HepG2 (cell line): ENCODE measurements at regions not wholly inside any gene's neighbourhood (a gene's known extent, or its start where the extent isn't known, plus 50 kb on each side); places are given as distances from the start of the nearest gene placed in this dataset.

Experiments used
- AGO1 ChIP-seq: fragments of 200-400 bp; formaldehyde crosslinking; IDR thresholded peaks from 2 replicates; pipeline ENCODE4 v1.6.1; 2017; ENCODE audit warnings: mild to moderate bottlenecking, low read depth, low read length, moderate library complexity; ENCODE audit not compliant: poor library complexity, severe bottlenecking
- ATF5 ChIP-seq: sonication (generic); formaldehyde crosslinking; IDR thresholded peaks from 2 replicates; pipeline ENCODE4 v1.4.0; 2020; ENCODE audit warnings: mild to moderate bottlenecking, low read depth, missing genetic modification reagents
- CAMTA2 ChIP-seq: sonication (generic); formaldehyde crosslinking; IDR thresholded peaks from 2 replicates; pipeline ENCODE4 v1.4.0; 2020; ENCODE audit warnings: mild to moderate bottlenecking, missing genetic modification reagents, borderline replicate concordance
- DMTF1 ChIP-seq: sonication (generic); formaldehyde crosslinking; IDR thresholded peaks from 2 replicates; pipeline ENCODE4 v1.4.0; 2020; ENCODE audit warnings: mild to moderate bottlenecking, missing genetic modification reagents
- ELF4 ChIP-seq: sonication (generic); formaldehyde crosslinking; IDR thresholded peaks from 2 replicates; pipeline ENCODE4 v1.5.0; 2020; ENCODE audit warnings: missing genetic modification reagents, mild to moderate bottlenecking, moderate library complexity, borderline replicate concordance
- FOXJ3 ChIP-seq: sonication (generic); formaldehyde crosslinking; IDR thresholded peaks from 2 replicates; pipeline ENCODE4 v1.4.0; 2020; ENCODE audit warnings: missing genetic modification reagents, mild to moderate bottlenecking, borderline replicate concordance
- FOXK2 ChIP-seq: fragments of 450-650 bp; IDR thresholded peaks from 2 replicates; pipeline ENCODE4 v1.6.1; 2016
- GATAD2A ChIP-seq: IDR thresholded peaks from 2 replicates; pipeline ENCODE4 v1.6.1; 2016
- HES4 ChIP-seq: sonication (generic); formaldehyde crosslinking; IDR thresholded peaks from 2 replicates; pipeline ENCODE4 v1.9.0; 2021; ENCODE audit warnings: mild to moderate bottlenecking, missing genetic modification reagents, borderline replicate concordance
- HNRNPH1 ChIP-seq: fragments of 200-400 bp; formaldehyde crosslinking; optimal IDR thresholded peaks from 2 replicates; pipeline ENCODE3; 2017; ENCODE audit warnings: mild to moderate bottlenecking, low read depth, low read length
- HOXA7 ChIP-seq: sonication (generic); formaldehyde crosslinking; IDR thresholded peaks from 2 replicates; pipeline ENCODE4 v1.8.1; 2022; ENCODE audit warnings: mild to moderate bottlenecking, missing genetic modification reagents, moderate library complexity
- MED8 ChIP-seq: sonication (generic); formaldehyde crosslinking; IDR thresholded peaks from 2 replicates; pipeline ENCODE4 v1.8.1; 2023; ENCODE audit warnings: mild to moderate bottlenecking, missing genetic modification reagents; ENCODE audit not compliant: insufficient replicate concordance
- MLLT10 ChIP-seq: sonication (generic); formaldehyde crosslinking; IDR thresholded peaks from 2 replicates; pipeline ENCODE4 v1.4.0; 2020; ENCODE audit warnings: missing genetic modification reagents
- MTF1 ChIP-seq: sonication (generic); formaldehyde crosslinking; IDR thresholded peaks from 2 replicates; pipeline ENCODE4 v1.5.0; 2020; ENCODE audit warnings: missing genetic modification reagents
- MXI1 ChIP-seq: IDR thresholded peaks from 3 replicates; pipeline ENCODE4 v1.6.1; 2012; ENCODE audit warnings: low read depth, low read length, inconsistent platforms, borderline replicate concordance
- MYNN ChIP-seq: sonication (generic); formaldehyde crosslinking; IDR thresholded peaks from 2 replicates; pipeline ENCODE4 v1.4.0; 2020; ENCODE audit warnings: mild to moderate bottlenecking, low read depth, missing genetic modification reagents
- NCOA2 ChIP-seq: sonication (generic); formaldehyde crosslinking; IDR thresholded peaks from 2 replicates; pipeline ENCODE4 v1.8.0; 2022; ENCODE audit warnings: inconsistent platforms
- NCOR1 ChIP-seq: fragments of 200-600 bp; sonication (generic); IDR thresholded peaks from 2 replicates; pipeline ENCODE4 v1.7.0; 2017; ENCODE audit warnings: antibody characterized with exemption, low read length, borderline replicate concordance
- PLRG1 ChIP-seq: fragments of 450-650 bp; conservative IDR thresholded peaks from 2 replicates; pipeline ENCODE4 v1.6.1; 2016
- POLR2AphosphoS5 ChIP-seq: IDR thresholded peaks from 2 replicates; pipeline ENCODE4 v1.6.1; 2012; ENCODE audit warnings: low read depth, low read length
- RBM39 ChIP-seq: fragments of 200-400 bp; formaldehyde crosslinking; IDR thresholded peaks from one replicate; pipeline ENCODE4 v1.6.1; 2018; ENCODE audit warnings: antibody characterized with exemption, mild to moderate bottlenecking, low read depth, low read length; ENCODE audit not compliant: poor library complexity, severe bottlenecking
- SNAI1 ChIP-seq: sonication (generic); formaldehyde crosslinking; IDR thresholded peaks from 2 replicates; pipeline ENCODE4 v1.5.0; 2020; ENCODE audit warnings: mild to moderate bottlenecking, missing genetic modification reagents, borderline replicate concordance
- SRSF9 ChIP-seq: fragments of 200-400 bp; formaldehyde crosslinking; IDR thresholded peaks from 2 replicates; pipeline ENCODE4 v1.6.1; 2018; ENCODE audit warnings: borderline replicate concordance, mild to moderate bottlenecking, low read depth, low read length; ENCODE audit not compliant: insufficient read depth, poor library complexity, severe bottlenecking
- ZNF143 ChIP-seq: sonication (generic); formaldehyde crosslinking; IDR thresholded peaks from 2 replicates; pipeline ENCODE4 v1.4.0; 2020; ENCODE audit warnings: missing genetic modification reagents
- ZNF251 ChIP-seq: sonication (generic); formaldehyde crosslinking; IDR thresholded peaks from 2 replicates; pipeline ENCODE4 v1.9.0; 2021; ENCODE audit warnings: mild to moderate bottlenecking, missing genetic modification reagents
- ZNF614 ChIP-seq: IDR thresholded peaks from 2 replicates; pipeline ENCODE4 v1.6.1; 2018; ENCODE audit warnings: missing biosample characterization, missing genetic modification reagents, inconsistent platforms, borderline replicate concordance
- ZNF703 ChIP-seq: sonication (generic); formaldehyde crosslinking; IDR thresholded peaks from 2 replicates; pipeline ENCODE4 v1.5.1; 2020; ENCODE audit warnings: missing genetic modification reagents, mild to moderate bottlenecking, moderate library complexity, borderline replicate concordance
- ZSCAN25 ChIP-seq: sonication (generic); formaldehyde crosslinking; IDR thresholded peaks from 2 replicates; pipeline ENCODE4 v1.8.0; 2022; ENCODE audit warnings: mild to moderate bottlenecking, missing genetic modification reagents

- TF ChIP-seq SRSF9, result no peak
- TF ChIP-seq CAMTA2, result no peak
- no peak for TF ChIP-seq RBM39
- no peak for TF ChIP-seq HOXA7 (CRISPR knock-in tag)
- no peak for TF ChIP-seq MTF1 (CRISPR knock-in tag)
- no peak for TF ChIP-seq PLRG1
- TF ChIP-seq ZSCAN25 (CRISPR knock-in tag), result peak; percentile 79; the same call in 1 of the 2 replicates
- TF ChIP-seq FOXK2, result 0 out of 2 replicates have a peak, but pooled peaks have one; percentile 46
- TF ChIP-seq SNAI1, result peak; percentile 82; the same call in 1 of the 2 replicates
- peak; percentile 98 for TF ChIP-seq ZNF614 (CRISPR knock-in tag)
- TF ChIP-seq MLLT10 (CRISPR knock-in tag), result no peak
- peak; percentile 94 for TF ChIP-seq NCOR1
- TF ChIP-seq HES4, result no peak
- peak; percentile 97 for TF ChIP-seq MED8
- TF ChIP-seq NCOA2, result peak; percentile 100
- TF ChIP-seq MYNN (CRISPR knock-in tag), result peak; percentile 33; the same call in 1 of the 2 replicates
- TF ChIP-seq ZNF703 (CRISPR knock-in tag), result no peak
- peak; percentile 99 for TF ChIP-seq GATAD2A (CRISPR knock-in tag)
- TF ChIP-seq ATF5 (CRISPR knock-in tag), result no peak
- no peak for TF ChIP-seq ZNF143 (CRISPR knock-in tag)
- no peak for TF ChIP-seq ELF4 (CRISPR knock-in tag)
- no peak for TF ChIP-seq ZNF251 (CRISPR knock-in tag)
- peak; percentile 47; the same call in 1 of the 2 replicates for TF ChIP-seq POLR2AphosphoS5
- no peak for TF ChIP-seq HNRNPH1
- no peak for TF ChIP-seq AGO1
- no peak for TF ChIP-seq DMTF1 (CRISPR knock-in tag)
- TF ChIP-seq MXI1, result peak; percentile 50; the same call in 2 of the 3 replicates
- TF ChIP-seq FOXJ3, result peak; percentile 99
These were observed 425.4 kb downstream of the RPS24 start (continued) for GRCh38 chr10:78458983-78459638.
